ENCODE measurements at regions not wholly inside any gene's neighbourhood (a gene's known extent, or its start where the extent isn't known, plus 50 kb on each side); places are given as distances from the start of the nearest gene placed in this dataset.

- TF ChIP-seq CTCF (conservative IDR thresholded peaks at IDR 0.05 in 1 of 2, IDR thresholded peaks at IDR 0.05 in 1 of 2; ENCODE audit: low read depth in 1 of 2, low read length in 2 of 2) (no peak), EZH2 (IDR thresholded peaks at IDR 0.05; ENCODE audit: low read length, missing control alignments) (no peak)
These were observed 157.3 kb upstream of the CTNNA2 start for GRCh38 chr2:79355569-79355968.
